Fibroblast of the aortic adventitia (primary cell): ENCODE measurements at regions not wholly inside any gene's neighbourhood (a gene's known extent, or its start where the extent isn't known, plus 50 kb on each side); places are given as distances from the start of the nearest gene placed in this dataset.

ENCODE experiments used
- DNase-seq: peaks from one replicate; pipeline ENCODE4 v3.0.0-alpha.2; 2010; ENCODE audit warnings: low read depth
- H3K4me3 ChIP-seq: 2 replicates; pipeline ENCODE4 v1.5.1; 2011; ENCODE audit warnings: low read depth, mild to moderate bottlenecking, control low read depth, low read length, moderate library complexity
- TF ChIP-seq, protein P1 (sequence below): IDR thresholded peaks from 2 replicates; pipeline ENCODE4 v1.5.1; 2011; ENCODE audit warnings: mild to moderate bottlenecking, low read length, control low read depth, inconsistent platforms; ENCODE audit not compliant: insufficient read depth

GRCh38 chr13:105272660-105273631 lies 1262.5 kb downstream of the EFNB2 start:
- no peak for DNase-seq
- TF ChIP-seq, protein P1, sequence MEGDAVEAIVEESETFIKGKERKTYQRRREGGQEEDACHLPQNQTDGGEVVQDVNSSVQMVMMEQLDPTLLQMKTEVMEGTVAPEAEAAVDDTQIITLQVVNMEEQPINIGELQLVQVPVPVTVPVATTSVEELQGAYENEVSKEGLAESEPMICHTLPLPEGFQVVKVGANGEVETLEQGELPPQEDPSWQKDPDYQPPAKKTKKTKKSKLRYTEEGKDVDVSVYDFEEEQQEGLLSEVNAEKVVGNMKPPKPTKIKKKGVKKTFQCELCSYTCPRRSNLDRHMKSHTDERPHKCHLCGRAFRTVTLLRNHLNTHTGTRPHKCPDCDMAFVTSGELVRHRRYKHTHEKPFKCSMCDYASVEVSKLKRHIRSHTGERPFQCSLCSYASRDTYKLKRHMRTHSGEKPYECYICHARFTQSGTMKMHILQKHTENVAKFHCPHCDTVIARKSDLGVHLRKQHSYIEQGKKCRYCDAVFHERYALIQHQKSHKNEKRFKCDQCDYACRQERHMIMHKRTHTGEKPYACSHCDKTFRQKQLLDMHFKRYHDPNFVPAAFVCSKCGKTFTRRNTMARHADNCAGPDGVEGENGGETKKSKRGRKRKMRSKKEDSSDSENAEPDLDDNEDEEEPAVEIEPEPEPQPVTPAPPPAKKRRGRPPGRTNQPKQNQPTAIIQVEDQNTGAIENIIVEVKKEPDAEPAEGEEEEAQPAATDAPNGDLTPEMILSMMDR, result no peak
- H3K4me3 ChIP-seq, result no peak overlapping the region

- no peak overlapping the region for H3K4me3 ChIP-seq
- TF ChIP-seq, protein P1, result no peak
- no peak for DNase-seq
Measured at GRCh38 chr13:105266615-105267014, 1268.8 kb downstream of the EFNB2 start.

DNA sequence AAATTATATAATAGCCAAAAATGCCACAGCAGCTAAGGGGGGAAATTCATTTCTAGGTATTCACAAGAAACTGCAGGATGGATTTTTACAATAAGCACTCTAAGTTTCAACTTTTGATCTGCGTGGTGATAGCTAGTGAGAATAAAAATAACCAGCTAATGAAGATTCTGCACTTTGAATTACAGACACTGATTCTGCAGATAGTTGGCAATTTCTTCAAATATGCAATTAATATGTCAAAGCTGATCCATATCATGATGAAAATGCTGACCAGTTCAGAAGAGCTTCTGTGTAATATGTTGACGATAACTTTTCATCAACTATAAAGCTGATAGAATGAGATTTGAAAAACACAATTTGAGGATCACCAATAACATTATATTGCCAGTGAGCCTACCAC lies 1272.9 kb downstream of the EFNB2 start:
- TF ChIP-seq, protein P1, result no peak
- no peak overlapping the region for H3K4me3 ChIP-seq
- no peak for DNase-seq

- TF ChIP-seq, protein P1, result no peak
- no peak overlapping the region for H3K4me3 ChIP-seq
- DNase-seq, result no peak
Measured at GRCh38 chr13:105259426-105259825, 1276.0 kb downstream of the EFNB2 start.

- no peak overlapping the region for H3K4me3 ChIP-seq
- DNase-seq, result no peak
- TF ChIP-seq, protein P1, result no peak
Measured at GRCh38 chr13:105255472-105255871, 1280.0 kb downstream of the EFNB2 start.

- no peak for DNase-seq
- no peak overlapping the region for H3K4me3 ChIP-seq
- TF ChIP-seq, protein P1, result no peak
Measured at GRCh38 chr13:105251293-105251692, 1284.2 kb downstream of the EFNB2 start.
